ENCODE measurements at regions not wholly inside any gene's neighbourhood (a gene's known extent, or its start where the extent isn't known, plus 50 kb on each side); places are given as distances from the start of the nearest gene placed in this dataset.

GRCh38 chr14:34374998-34375740, 86.9 kb downstream of the SPTSSA start:
- ATAC-seq (no peak), DNase-seq (ENCODE audit: low spot score) (no peak)
- ChIA-PET CTCF (interaction anchor here (0.8 to 1.5 kb wide), 2 partner anchors 10 to 64 kb away, joined by 3 to 6 read pairs; no protein-coding TSS in a partner anchor), POLR2A (no interaction called here)
- H3K4me3 Mint-ChIP-seq: no peak overlapping the region
- TF ChIP-seq, protein P1, sequence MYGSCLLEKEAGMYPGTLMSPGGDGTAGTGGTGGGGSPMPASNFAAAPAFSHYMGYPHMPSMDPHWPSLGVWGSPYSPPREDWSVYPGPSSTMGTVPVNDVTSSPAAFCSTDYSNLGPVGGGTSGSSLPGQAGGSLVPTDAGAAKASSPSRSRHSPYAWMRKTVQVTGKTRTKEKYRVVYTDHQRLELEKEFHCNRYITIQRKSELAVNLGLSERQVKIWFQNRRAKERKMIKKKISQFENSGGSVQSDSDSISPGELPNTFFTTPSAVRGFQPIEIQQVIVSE (CRISPR knock-in tag; IDR thresholded peaks at IDR 0.05; ENCODE audit: borderline replicate concordance): no peak
- TF ChIP-seq NFATC4 (CRISPR knock-in tag; IDR thresholded peaks at IDR 0.05) (no peak), NR2C2 (CRISPR knock-in tag; IDR thresholded peaks at IDR 0.05) (no peak), IRF1 (CRISPR knock-in tag; IDR thresholded peaks at IDR 0.05) (no peak), ESRRA (CRISPR knock-in tag; IDR thresholded peaks at IDR 0.05; ENCODE audit: borderline replicate concordance) (no peak), TCF7 (CRISPR knock-in tag; IDR thresholded peaks at IDR 0.05; ENCODE audit: low read depth) (no peak), HMGXB4 (CRISPR knock-in tag; IDR thresholded peaks at IDR 0.05) (no peak), ATF3 (CRISPR knock-in tag; conservative IDR thresholded peaks at IDR 0.05) (no peak), CREB1 (CRISPR knock-in tag; IDR thresholded peaks at IDR 0.05) (no peak)
- TF ChIP-seq, protein P2, sequence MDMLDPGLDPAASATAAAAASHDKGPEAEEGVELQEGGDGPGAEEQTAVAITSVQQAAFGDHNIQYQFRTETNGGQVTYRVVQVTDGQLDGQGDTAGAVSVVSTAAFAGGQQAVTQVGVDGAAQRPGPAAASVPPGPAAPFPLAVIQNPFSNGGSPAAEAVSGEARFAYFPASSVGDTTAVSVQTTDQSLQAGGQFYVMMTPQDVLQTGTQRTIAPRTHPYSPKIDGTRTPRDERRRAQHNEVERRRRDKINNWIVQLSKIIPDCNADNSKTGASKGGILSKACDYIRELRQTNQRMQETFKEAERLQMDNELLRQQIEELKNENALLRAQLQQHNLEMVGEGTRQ (CRISPR knock-in tag; IDR thresholded peaks at IDR 0.05): no peak
- TF ChIP-seq, protein P3, sequence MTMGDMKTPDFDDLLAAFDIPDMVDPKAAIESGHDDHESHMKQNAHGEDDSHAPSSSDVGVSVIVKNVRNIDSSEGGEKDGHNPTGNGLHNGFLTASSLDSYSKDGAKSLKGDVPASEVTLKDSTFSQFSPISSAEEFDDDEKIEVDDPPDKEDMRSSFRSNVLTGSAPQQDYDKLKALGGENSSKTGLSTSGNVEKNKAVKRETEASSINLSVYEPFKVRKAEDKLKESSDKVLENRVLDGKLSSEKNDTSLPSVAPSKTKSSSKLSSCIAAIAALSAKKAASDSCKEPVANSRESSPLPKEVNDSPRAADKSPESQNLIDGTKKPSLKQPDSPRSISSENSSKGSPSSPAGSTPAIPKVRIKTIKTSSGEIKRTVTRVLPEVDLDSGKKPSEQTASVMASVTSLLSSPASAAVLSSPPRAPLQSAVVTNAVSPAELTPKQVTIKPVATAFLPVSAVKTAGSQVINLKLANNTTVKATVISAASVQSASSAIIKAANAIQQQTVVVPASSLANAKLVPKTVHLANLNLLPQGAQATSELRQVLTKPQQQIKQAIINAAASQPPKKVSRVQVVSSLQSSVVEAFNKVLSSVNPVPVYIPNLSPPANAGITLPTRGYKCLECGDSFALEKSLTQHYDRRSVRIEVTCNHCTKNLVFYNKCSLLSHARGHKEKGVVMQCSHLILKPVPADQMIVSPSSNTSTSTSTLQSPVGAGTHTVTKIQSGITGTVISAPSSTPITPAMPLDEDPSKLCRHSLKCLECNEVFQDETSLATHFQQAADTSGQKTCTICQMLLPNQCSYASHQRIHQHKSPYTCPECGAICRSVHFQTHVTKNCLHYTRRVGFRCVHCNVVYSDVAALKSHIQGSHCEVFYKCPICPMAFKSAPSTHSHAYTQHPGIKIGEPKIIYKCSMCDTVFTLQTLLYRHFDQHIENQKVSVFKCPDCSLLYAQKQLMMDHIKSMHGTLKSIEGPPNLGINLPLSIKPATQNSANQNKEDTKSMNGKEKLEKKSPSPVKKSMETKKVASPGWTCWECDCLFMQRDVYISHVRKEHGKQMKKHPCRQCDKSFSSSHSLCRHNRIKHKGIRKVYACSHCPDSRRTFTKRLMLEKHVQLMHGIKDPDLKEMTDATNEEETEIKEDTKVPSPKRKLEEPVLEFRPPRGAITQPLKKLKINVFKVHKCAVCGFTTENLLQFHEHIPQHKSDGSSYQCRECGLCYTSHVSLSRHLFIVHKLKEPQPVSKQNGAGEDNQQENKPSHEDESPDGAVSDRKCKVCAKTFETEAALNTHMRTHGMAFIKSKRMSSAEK (CRISPR knock-in tag; IDR thresholded peaks at IDR 0.05; ENCODE audit: borderline replicate concordance): no peak
- H3K27ac Mint-ChIP-seq: no peak overlapping the region
- H3K4me1 Mint-ChIP-seq: peaks cover 5% of the 10 kb centered on the region; the same call in 1 of the 2 replicates
- H3K27me3 Mint-ChIP-seq (ENCODE audit: low read depth): no peaks in the 10 kb centered on the region; the same call in 1 of the 2 replicates
- no peaks in the 10 kb centered on the region for H3K9me3 Mint-ChIP-seq
- H3K36me3 Mint-ChIP-seq: no peaks in the 10 kb centered on the region

- H3K27ac Mint-ChIP-seq: no peak overlapping the region
- H3K4me1 Mint-ChIP-seq: peaks cover 5% of the 10 kb centered on the region; the same call in 1 of the 2 replicates
- DNase-seq (ENCODE audit: low spot score) (no peak), ATAC-seq (no peak)
- CTCF ChIA-PET: no interaction called here
- no peaks in the 10 kb centered on the region; the same call in 1 of the 2 replicates for H3K27me3 Mint-ChIP-seq (ENCODE audit: low read depth)
- no peaks in the 10 kb centered on the region for H3K9me3 Mint-ChIP-seq
- POLR2A ChIA-PET: interaction anchor here (0.6 kb wide), 1 partner anchor 1119 kb away, joined by 5 read pairs; no protein-coding TSS in a partner anchor
- H3K4me3 Mint-ChIP-seq: no peak overlapping the region
- H3K36me3 Mint-ChIP-seq: no peaks in the 10 kb centered on the region
- TF ChIP-seq USF1 (CRISPR knock-in tag; IDR thresholded peaks at IDR 0.05) (no peak), TEAD1 (CRISPR knock-in tag; IDR thresholded peaks at IDR 0.05) (no peak), ZNF219 (CRISPR knock-in tag; IDR thresholded peaks at IDR 0.05; ENCODE audit: borderline replicate concordance) (no peak), PREB (CRISPR knock-in tag; IDR thresholded peaks at IDR 0.05; ENCODE audit: borderline replicate concordance) (no peak), ZNF121 (CRISPR knock-in tag; IDR thresholded peaks at IDR 0.05) (no peak)
Measured at GRCh38 chr14:34373191-34373590, 88.8 kb downstream of the SPTSSA start.
